Activated CD8-positive, alpha-beta T cell treated with anti-CD3 and anti-CD28 coated beads for 36 hours (primary cell): ENCODE measurements at regions not wholly inside any gene's neighbourhood (a gene's known extent, or its start where the extent isn't known, plus 50 kb on each side); places are given as distances from the start of the nearest gene placed in this dataset.

Source experiments
- ATAC-seq: fragments of 200-7000 bp; cut with Tn5 transposase; one replicate; pipeline ENCODE4 v1.10.0; 2021; ENCODE audit warnings: mild to moderate bottlenecking, moderate library complexity
- CTCF ChIA-PET: fragments of 350-600 bp; sonication (Branson Sonifier 250); formaldehyde crosslinking; loops from one replicate; lab custom pipeline; 2021; ENCODE audit warnings: antibody characterized with exemption; lab: Charles Lee
- POLR2A ChIA-PET: fragments of 350-600 bp; sonication (Branson Sonifier 250); formaldehyde crosslinking; loops from one replicate; lab custom pipeline; 2021; ENCODE audit warnings: antibody characterized with exemption; lab: Charles Lee
- DNase-seq: peaks from one replicate; pipeline ENCODE4 v3.0.0-alpha.2; 2020
- H3K27ac Mint-ChIP-seq: one replicate; pipeline ENCODE4 v1.8.0; 2021; ENCODE audit warnings: mild to moderate bottlenecking, mixed read lengths
- H3K27me3 Mint-ChIP-seq: one replicate; pipeline ENCODE4 v1.8.0; 2021; ENCODE audit warnings: mixed read lengths
- H3K36me3 Mint-ChIP-seq: one replicate; pipeline ENCODE4 v1.8.0; 2021; ENCODE audit warnings: low read depth, mixed read lengths
- H3K4me1 Mint-ChIP-seq: one replicate; pipeline ENCODE4 v1.8.0; 2021; ENCODE audit warnings: low read depth, mixed read lengths
- H3K4me3 Mint-ChIP-seq: one replicate; pipeline ENCODE4 v1.8.0; 2021; ENCODE audit warnings: mild to moderate bottlenecking, moderate library complexity, mixed read lengths
- H3K9me3 Mint-ChIP-seq: one replicate; pipeline ENCODE4 v1.8.0; 2021; ENCODE audit warnings: mixed read lengths
- CTCF ChIP-seq: fragments of 200-600 bp; IDR thresholded peaks from one replicate; pipeline ENCODE4 v1.8.0; 2022; ENCODE audit warnings: antibody characterized with exemption, mild to moderate bottlenecking
- intact Hi-C: fragments of 100-400 bp; cut with micrococcal nuclease; formaldehyde crosslinking; loops from one replicate; pipeline ENCODE4 v1.10.0; 2022

GRCh38 chr1:118564961-118565703, 380.1 kb upstream of the SPAG17 start:
- Mint-ChIP-seq H3K9me3 (peaks cover 3% of the 10 kb centered on the region), H3K4me3 (no peak overlapping the region), H3K36me3 (no peaks in the 10 kb centered on the region), H3K27ac (no peak overlapping the region), H3K27me3 (no peaks in the 10 kb centered on the region), H3K4me1 (no peaks in the 10 kb centered on the region)
- CTCF ChIA-PET: no interaction called here
- TF ChIP-seq CTCF: no peak
- POLR2A ChIA-PET: no interaction called here
- no peak for ATAC-seq
- intact Hi-C loops: no loop called here
- DNase-seq: no peak

- no peaks in the 10 kb centered on the region for H3K36me3 Mint-ChIP-seq
- DNase-seq (no peak), ATAC-seq (no peak)
- CTCF ChIA-PET: no interaction called here
- H3K4me1 Mint-ChIP-seq: no peaks in the 10 kb centered on the region
- no peak for TF ChIP-seq CTCF
- H3K27ac Mint-ChIP-seq: no peak overlapping the region
- no peaks in the 10 kb centered on the region for H3K27me3 Mint-ChIP-seq
- H3K9me3 Mint-ChIP-seq: peaks cover 3% of the 10 kb centered on the region
- H3K4me3 Mint-ChIP-seq: no peak overlapping the region
- POLR2A ChIA-PET: no interaction called here
- intact Hi-C loops: no loop called here
Observed at GRCh38 chr1:118563981-118564951, 379.2 kb upstream of the SPAG17 start.

GRCh38 chr1:118558933-118559332, 373.9 kb upstream of the SPAG17 start:
- ATAC-seq (no peak), DNase-seq (no peak)
- Mint-ChIP-seq H3K27ac (no peak overlapping the region), H3K36me3 (no peaks in the 10 kb centered on the region), H3K4me1 (no peaks in the 10 kb centered on the region), H3K9me3 (peaks cover 4% of the 10 kb centered on the region), H3K27me3 (no peaks in the 10 kb centered on the region), H3K4me3 (no peak overlapping the region)
- intact Hi-C loops: no loop called here
- ChIA-PET CTCF (no interaction called here), POLR2A (no interaction called here)
- no peak for TF ChIP-seq CTCF

GRCh38 chr1:118556936-118557335, 371.9 kb upstream of the SPAG17 start:
- ATAC-seq: no peak
- intact Hi-C loops: no loop called here

More at GRCh38 chr1:118556936-118557335, 371.9 kb upstream of the SPAG17 start:
- no peaks in the 10 kb centered on the region for H3K4me1 Mint-ChIP-seq
- no peak overlapping the region for H3K4me3 Mint-ChIP-seq
- H3K9me3 Mint-ChIP-seq: peaks cover 4% of the 10 kb centered on the region
- ChIA-PET POLR2A (no interaction called here), CTCF (no interaction called here)
- no peak overlapping the region for H3K27ac Mint-ChIP-seq
- no peaks in the 10 kb centered on the region for H3K36me3 Mint-ChIP-seq
- no peaks in the 10 kb centered on the region for H3K27me3 Mint-ChIP-seq
- no peak for TF ChIP-seq CTCF
- DNase-seq: no peak
